NCI-H69 (cell line): ENCODE measurements at regions not wholly inside any gene's neighbourhood (a gene's known extent, or its start where the extent isn't known, plus 50 kb on each side); places are given as distances from the start of the nearest gene placed in this dataset.
A peak's percentile ranks its signal among the peaks of the same experiment; 100 is the strongest.
"Not testable (repeated sequence)": the region's sequence is repeated elsewhere in the genome, so short reads cannot be mapped to it uniquely, and the experiment has no call there.

Experiments used
- DNase-seq: peaks from one replicate; lab custom pipeline; 2025; lab: John Stamatoyannopoulos, UW

GRCh38 chr21:19065164-19065563, 661.6 kb upstream of the TMPRSS15 start:
- DNase-seq, result no peak

DNA sequence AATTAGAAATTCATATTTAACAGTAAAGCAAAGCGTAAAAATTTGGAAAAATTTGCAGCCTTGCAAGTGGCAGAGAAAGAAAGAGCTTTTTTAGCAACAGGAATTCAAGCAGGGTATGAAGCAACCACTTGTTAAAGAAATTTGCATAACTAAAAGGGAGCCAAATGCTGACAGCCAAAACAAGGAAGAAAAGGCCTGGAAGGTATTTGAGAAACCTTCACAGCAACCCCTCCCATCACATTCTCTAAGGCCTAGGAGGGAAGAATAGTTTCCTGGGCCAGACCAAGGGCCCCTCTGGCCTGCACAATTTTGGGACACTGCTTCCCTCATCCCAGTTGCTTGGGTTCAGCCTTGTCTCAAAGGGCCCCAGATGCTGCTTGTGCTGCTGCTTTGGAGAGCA, 672.4 kb upstream of the TMPRSS15 start:
- no peak for DNase-seq

DNA sequence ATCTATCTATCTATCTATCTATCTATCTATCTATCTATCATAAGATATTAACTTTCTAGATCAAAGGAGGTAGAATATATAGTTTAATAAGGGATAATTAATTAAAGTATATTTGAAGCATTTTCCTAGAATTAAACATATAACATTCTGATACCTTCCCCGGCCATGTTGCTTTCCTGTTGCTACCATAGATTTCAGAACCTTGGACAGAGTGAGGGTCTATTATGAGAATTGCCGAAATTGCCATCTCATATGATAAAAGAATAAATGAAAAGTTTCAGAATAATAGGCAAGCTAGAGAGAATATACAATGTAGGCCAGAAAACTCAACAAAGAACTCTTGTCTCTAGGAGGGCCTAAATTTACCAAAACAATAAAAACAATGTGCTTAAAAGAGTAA, 706.1 kb upstream of the TMPRSS15 start:
- DNase-seq, result no peak

GRCh38 chr21:19119259-19119658, 715.7 kb upstream of the TMPRSS15 start:
- DNase-seq, result peak; percentile 15

DNA sequence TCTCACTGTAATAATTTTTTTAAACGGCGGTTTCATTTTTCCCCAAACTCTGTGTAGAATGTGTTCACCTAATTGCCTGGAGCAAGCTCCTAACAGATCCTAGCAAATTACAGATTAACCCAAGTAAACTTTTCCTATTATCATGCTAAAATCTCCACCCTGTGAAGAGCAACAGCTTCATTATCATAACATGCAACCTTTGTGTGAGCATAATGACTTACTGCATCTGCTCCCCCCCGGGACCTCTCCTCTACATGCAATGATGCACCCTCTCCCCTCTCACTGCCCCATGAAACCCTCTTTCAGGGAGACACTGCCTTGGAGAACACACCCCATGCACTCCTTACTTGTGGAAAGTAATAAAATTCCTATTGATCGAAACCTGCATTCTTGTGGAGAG, 717.0 kb upstream of the TMPRSS15 start:
- no peak for DNase-seq

DNA sequence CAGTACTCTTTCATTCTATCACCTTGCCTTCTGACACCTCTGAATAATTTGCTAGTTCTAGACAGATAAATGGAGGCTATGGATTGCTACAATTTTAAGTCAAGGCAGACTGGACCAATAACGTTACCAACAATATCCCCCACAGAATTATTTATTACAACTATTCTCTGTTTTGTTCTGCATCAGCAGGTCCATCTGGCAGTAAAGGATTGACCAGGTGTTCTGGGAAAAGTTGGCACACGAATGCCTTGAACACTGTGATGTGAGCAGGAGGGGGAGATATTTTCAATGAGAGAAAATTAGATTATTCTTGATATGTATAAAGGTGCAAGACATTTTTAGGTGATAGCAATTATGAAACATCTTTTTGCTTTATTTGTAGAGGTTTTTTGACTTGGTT, 718.8 kb upstream of the TMPRSS15 start:
- peak; percentile 88 for DNase-seq

DNA sequence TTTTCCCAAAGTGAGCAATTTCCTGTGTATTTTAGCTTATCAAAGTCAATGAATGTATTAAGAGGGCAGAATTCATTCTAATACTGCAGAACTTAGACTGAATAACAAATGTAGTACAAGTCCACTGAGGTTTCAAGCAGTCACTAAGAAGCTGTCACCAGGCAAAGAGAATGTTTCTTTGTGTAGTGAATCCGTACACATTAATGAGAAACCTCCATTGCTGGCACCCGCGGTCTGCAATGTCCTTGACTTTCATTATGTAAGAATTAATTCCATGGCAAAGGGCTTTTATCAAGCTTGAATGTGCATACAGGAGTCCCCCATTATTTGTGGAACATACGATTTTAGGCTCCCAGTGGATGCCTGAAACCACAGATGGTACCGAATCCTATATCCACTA, 719.5 kb upstream of the TMPRSS15 start:
- DNase-seq, result peak; percentile 55

GRCh38 chr21:19123525-19123924, 719.9 kb upstream of the TMPRSS15 start:
- DNase-seq, result peak; percentile 41

GRCh38 chr21:19124691-19125090, 721.1 kb upstream of the TMPRSS15 start:
- DNase-seq, result no peak

- no peak for DNase-seq
These were observed 726.9 kb upstream of the TMPRSS15 start for GRCh38 chr21:19130379-19131028.

- no peak for DNase-seq
These were observed 737.9 kb upstream of the TMPRSS15 start for GRCh38 chr21:19141511-19141910.

DNA sequence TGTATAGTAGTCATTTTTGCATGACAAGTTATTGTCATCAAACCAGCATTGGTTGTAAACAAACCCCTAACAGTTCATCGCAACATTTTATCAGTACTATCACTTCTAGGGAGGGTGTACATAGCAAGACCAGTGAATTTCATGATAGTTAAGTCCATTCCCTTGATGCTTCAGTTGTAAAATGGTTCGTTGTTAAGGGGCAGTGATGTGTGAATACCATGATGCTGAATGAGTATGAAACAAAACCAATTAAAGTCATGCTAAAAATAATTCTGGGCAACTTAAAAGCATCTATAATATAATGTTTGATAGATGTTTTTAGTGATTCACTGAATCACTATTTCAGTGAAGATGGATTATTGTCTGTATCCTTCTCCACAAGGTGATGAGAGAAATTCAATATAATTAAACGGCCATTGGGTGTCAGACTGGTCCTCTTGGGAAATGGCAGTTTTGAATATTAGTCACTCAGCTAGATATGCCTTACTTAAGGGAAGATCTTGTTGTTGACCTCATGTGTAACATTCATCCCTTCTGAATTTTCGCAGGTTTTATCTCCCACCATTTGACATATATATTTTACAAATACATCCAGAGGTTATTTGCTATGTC, 742.2 kb upstream of the TMPRSS15 start:
- no peak for DNase-seq

- DNase-seq, result no peak
These were observed 744.5 kb upstream of the TMPRSS15 start for GRCh38 chr21:19148056-19148455.

DNA sequence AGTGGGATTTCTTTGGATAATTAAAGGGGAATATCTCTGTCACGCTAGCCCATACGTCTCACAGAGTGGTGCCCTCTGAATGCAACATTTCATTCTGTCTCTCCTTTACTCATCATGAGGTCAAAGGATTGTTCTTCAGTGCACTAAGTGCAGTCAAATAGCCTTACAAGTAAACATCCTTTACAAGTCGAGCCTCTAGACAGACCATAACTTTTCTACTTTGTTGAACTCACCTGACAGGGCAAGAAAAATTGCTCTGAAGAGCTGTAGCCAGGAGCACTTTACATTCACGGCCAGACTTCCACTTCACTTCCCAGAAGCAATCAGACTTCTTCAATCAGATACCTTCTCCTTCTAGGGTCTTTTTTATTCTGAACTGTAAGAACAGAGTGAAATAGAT, 768.0 kb upstream of the TMPRSS15 start:
- DNase-seq, result no peak

- DNase-seq, result no peak
These were observed 778.1 kb upstream of the TMPRSS15 start for GRCh38 chr21:19181604-19182140.

GRCh38 chr21:19197950-19198349, 794.4 kb upstream of the TMPRSS15 start:
- no peak for DNase-seq

DNA sequence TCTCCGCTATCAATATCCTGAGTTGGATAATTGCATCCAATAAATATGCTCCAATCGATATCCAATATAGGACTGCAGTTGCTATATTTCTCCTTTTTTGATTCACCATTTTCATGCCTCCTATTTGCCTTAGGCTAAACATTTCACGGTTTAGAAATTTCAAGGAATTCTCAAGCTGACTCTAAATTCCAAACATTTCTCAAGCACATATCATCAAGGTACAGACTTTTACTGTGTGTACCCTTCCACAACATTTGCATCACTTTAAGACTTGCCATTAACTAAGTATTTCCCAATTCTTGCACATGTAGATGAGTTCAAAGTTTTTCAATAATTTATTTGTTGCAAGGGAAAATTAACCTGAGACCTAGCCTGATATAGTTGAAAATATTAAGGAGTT, 795.2 kb upstream of the TMPRSS15 start:
- no peak for DNase-seq

DNA sequence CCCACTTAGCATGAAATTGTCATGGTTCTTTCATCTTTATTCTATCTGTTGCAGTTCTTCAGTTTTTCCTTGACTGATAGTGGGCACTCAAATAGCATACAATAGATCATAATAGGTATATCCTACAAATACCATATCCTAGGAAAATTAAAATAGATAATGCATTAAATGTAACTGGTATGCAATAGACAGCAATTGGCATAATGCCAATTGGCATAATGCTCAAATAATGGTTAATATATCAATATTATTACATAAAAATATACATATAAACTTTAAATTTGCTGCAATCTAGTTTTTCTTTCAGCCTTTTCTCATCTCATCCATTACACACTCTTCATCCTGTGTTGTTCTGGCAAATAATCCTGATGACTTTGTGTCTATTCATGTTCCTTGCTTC, 814.6 kb upstream of the TMPRSS15 start:
- no peak for DNase-seq

GRCh38 chr21:19224090-19224489, 820.5 kb upstream of the TMPRSS15 start:
- no peak for DNase-seq

DNA sequence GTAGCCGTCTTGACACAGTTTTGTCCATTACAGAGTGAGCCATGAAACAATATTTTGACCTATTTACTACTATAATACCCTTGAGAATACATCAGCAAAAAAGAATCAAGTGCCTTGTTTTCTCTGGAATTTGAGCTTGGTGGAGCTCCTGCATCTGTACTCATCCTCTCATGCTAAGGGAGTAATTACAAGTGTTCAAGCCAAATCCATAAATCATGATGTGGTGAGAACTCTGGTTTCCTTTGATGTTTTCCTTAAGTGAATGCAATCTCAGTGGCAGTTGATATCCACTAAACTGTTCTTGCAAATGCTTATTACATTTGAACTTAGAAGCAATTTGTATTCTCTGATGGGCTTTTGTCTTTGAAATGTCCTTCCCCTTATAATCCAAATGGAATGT, 824.6 kb upstream of the TMPRSS15 start:
- peak; percentile 98 for DNase-seq

- DNase-seq, result not testable (repeated sequence)
These were observed 830.3 kb upstream of the TMPRSS15 start for GRCh38 chr21:19233841-19234240.

DNA sequence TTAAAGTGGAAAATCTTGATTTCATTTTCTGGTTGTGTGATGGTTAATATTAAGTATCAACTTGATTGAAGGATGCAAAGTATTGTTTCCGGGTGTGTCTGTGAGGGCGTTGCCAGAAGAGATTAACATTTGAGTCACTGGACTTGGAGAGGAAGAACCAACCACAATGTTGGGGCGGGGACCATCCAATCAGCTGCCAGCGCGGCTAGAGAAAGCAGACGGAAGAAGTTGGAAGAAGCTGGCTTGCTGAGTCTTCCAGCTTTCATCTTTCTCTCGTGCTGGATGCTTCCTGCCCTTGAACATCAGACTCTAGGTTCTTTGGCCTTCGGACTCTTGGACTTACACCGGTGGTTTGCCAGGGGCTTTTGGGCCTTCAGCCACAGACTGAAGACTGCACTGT, 832.6 kb upstream of the TMPRSS15 start:
- DNase-seq, result no peak

GRCh38 chr21:19237608-19238007, 834.0 kb upstream of the TMPRSS15 start:
- DNase-seq, result peak; percentile 38

- DNase-seq, result no peak
These were observed 836.1 kb upstream of the TMPRSS15 start for GRCh38 chr21:19239696-19240095.
